Osteocyte (in vitro differentiated cells): ENCODE measurements at regions not wholly inside any gene's neighbourhood (a gene's known extent, or its start where the extent isn't known, plus 50 kb on each side); places are given as distances from the start of the nearest gene placed in this dataset.

Experiments used
- DNase-seq: peaks from one replicate; pipeline ENCODE4 v3.0.0; 2021; ENCODE audit warnings: mixed read lengths; ENCODE audit not compliant: unreplicated experiment; ENCODE audit errors: extremely low spot score
- H3K27ac Mint-ChIP-seq: one replicate; pipeline ENCODE4 v1.8.0; 2021; ENCODE audit warnings: mild to moderate bottlenecking, mixed read lengths; ENCODE audit not compliant: unreplicated experiment
- H3K27me3 Mint-ChIP-seq: one replicate; pipeline ENCODE4 v1.8.0; 2021; ENCODE audit warnings: mixed read lengths; ENCODE audit not compliant: unreplicated experiment
- H3K36me3 Mint-ChIP-seq: one replicate; pipeline ENCODE4 v1.8.0; 2021; ENCODE audit warnings: mixed read lengths; ENCODE audit not compliant: unreplicated experiment
- H3K4me1 Mint-ChIP-seq: one replicate; pipeline ENCODE4 v1.8.0; 2021; ENCODE audit warnings: mixed read lengths; ENCODE audit not compliant: unreplicated experiment
- H3K4me3 Mint-ChIP-seq: one replicate; pipeline ENCODE4 v1.8.0; 2021; ENCODE audit warnings: mild to moderate bottlenecking, moderate library complexity, mixed read lengths; ENCODE audit not compliant: unreplicated experiment
- H3K9me3 Mint-ChIP-seq: one replicate; pipeline ENCODE4 v1.8.0; 2021; ENCODE audit warnings: mixed read lengths; ENCODE audit not compliant: unreplicated experiment
- CTCF ChIP-seq: fragments of 200-600 bp; sonication (generic); IDR thresholded peaks from 2 replicates; pipeline ENCODE4 v1.5.0; 2021; ENCODE audit warnings: antibody characterized with exemption, mild to moderate bottlenecking, moderate library complexity

DNA sequence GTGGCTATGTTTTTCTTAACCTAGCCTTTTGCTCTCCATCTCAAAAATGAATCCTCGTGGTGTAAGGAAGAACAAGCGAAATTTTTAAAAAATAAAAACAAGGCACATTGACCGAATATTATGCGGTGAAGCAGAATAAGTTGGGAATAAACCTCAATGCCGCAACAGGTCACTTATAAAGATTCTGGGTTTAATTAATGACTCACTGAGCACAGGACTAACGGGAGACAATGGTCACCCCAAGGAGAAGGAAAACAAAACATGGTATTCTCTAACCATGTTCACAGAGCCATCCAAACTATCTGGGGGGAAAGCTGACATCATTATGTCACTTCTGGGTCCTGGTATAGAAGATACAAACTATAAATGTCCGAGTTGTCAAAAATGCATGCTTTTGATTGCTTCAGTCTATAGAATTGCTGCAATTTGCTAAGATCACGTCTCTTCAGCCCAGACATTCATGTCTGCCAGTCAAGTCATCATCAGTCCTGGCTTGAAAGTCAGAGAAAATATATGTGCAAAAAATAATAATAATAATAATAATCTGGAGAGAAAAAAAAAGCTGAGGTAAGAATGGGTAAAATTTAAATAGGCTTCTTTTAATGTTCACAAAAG, 280.6 kb downstream of the NR2F1-AS1 start:
- Mint-ChIP-seq H3K4me1 (peaks cover 37% of the 10 kb centered on the region), H3K9me3 (no peaks in the 10 kb centered on the region), H3K27ac (no peak overlapping the region), H3K4me3 (no peak overlapping the region), H3K27me3 (no peaks in the 10 kb centered on the region), H3K36me3 (no peaks in the 10 kb centered on the region)
- no peak for TF ChIP-seq CTCF
- DNase-seq: no peak

- Mint-ChIP-seq H3K36me3 (no peaks in the 10 kb centered on the region), H3K9me3 (no peaks in the 10 kb centered on the region), H3K27me3 (no peaks in the 10 kb centered on the region), H3K4me3 (no peak overlapping the region), H3K4me1 (peaks cover 34% of the 10 kb centered on the region), H3K27ac (peak overlapping the region; percentile 40)
- no peak for DNase-seq
- no peak for TF ChIP-seq CTCF
These were observed 281.2 kb downstream of the NR2F1-AS1 start for GRCh38 chr5:93299681-93300308.

DNA sequence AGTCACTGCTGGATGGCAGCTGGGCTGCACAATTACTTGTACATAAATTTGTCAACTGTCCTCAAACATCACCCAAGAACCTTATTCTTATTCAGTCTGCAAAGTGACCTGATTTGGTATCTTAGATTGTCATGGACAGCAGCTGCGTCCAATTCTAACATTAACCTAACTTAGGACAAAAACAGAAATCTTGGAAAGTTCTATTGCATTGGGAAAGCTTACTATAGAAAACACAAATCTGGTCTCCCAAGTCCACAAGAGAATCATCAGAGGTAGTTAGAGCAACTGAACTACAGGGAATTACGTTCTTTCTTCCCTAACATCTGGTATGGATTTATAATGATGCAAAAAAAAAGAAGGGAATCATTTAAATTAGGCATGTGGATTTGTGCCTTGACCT, 283.9 kb downstream of the NR2F1-AS1 start:
- peaks cover 23% of the 10 kb centered on the region for H3K4me1 Mint-ChIP-seq
- no peak for TF ChIP-seq CTCF

GRCh38 chr5:93296338-93296737, 284.7 kb downstream of the NR2F1-AS1 start:
- no peaks in the 10 kb centered on the region for H3K9me3 Mint-ChIP-seq
- H3K27ac Mint-ChIP-seq: no peak overlapping the region
- no peak for TF ChIP-seq CTCF
- H3K4me1 Mint-ChIP-seq: peaks cover 23% of the 10 kb centered on the region
- no peaks in the 10 kb centered on the region for H3K36me3 Mint-ChIP-seq
- no peak for DNase-seq
- H3K27me3 Mint-ChIP-seq: no peaks in the 10 kb centered on the region
- no peak overlapping the region for H3K4me3 Mint-ChIP-seq

More for the DNA sequence above, 283.9 kb downstream of the NR2F1-AS1 start:
- Mint-ChIP-seq H3K27me3 (no peaks in the 10 kb centered on the region), H3K9me3 (no peaks in the 10 kb centered on the region), H3K36me3 (no peaks in the 10 kb centered on the region), H3K4me3 (no peak overlapping the region), H3K27ac (no peak overlapping the region)
- no peak for DNase-seq

DNA sequence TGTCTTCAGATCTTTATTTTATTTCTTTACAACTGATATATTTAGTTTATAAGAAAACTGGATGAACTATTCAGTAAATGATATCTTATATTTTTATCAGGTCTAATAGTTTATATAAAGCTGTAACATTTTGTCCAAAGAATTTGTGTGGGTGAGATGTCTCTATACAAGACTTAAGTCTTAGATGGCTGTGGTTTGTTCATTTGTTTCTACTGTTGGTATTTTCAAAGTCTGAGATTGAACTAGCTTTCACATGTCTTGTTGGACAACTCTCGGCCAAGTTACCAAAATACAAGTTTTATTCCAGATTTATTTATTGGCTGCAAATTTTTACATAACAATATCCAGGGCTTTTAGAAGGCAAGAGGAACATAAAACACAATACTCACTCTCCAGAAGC, 286.0 kb downstream of the NR2F1-AS1 start:
- TF ChIP-seq CTCF: no peak
- peaks cover 16% of the 10 kb centered on the region for H3K4me1 Mint-ChIP-seq
- H3K4me3 Mint-ChIP-seq: no peak overlapping the region
- no peaks in the 10 kb centered on the region for H3K9me3 Mint-ChIP-seq
- H3K27ac Mint-ChIP-seq: no peak overlapping the region
- H3K27me3 Mint-ChIP-seq: no peaks in the 10 kb centered on the region
- no peaks in the 10 kb centered on the region for H3K36me3 Mint-ChIP-seq
- DNase-seq: no peak
